ENCODE measurements at regions not wholly inside any gene's neighbourhood (a gene's known extent, or its start where the extent isn't known, plus 50 kb on each side); places are given as distances from the start of the nearest gene placed in this dataset.

- H3K27ac ChIP-seq (ENCODE audit: low read depth, low read length), result no peak overlapping the region
- no peak for TF ChIP-seq CTCF (conservative IDR thresholded peaks at IDR 0.05)
- H3K4me3 ChIP-seq (ENCODE audit: low read length), result no peak overlapping the region
- H3K27me3 Mint-ChIP-seq (ENCODE audit: insufficient read depth), result peaks cover 4% of the 10 kb centered on the region
- no peak overlapping the region for H3K9ac ChIP-seq (ENCODE audit: extremely low read depth, low read length, poor library complexity, severe bottlenecking)
- DNase-seq, result no peak
- no peaks in the 10 kb centered on the region for H3K9me3 ChIP-seq (ENCODE audit: control insufficient read depth, low read length)
- 89 to 100% methylated on average over 3 to 4 of the region's 5 CpGs for WGBS, 2 experiments (ENCODE audit: insufficient coverage in 1 of 2, insufficient read length in 1 of 2)
- no peak overlapping the region for H3K4me3 Mint-ChIP-seq
- no peaks in the 10 kb centered on the region for H3K4me1 Mint-ChIP-seq
- H3K36me3 Mint-ChIP-seq (ENCODE audit: low read depth), result no peaks in the 10 kb centered on the region
- H3K4me1 ChIP-seq (ENCODE audit: control insufficient read depth, insufficient read depth, low read length), result no peaks in the 10 kb centered on the region
- H3K27ac Mint-ChIP-seq, result no peak overlapping the region
- H3K9me3 Mint-ChIP-seq, result peaks cover 10% of the 10 kb centered on the region
- no peaks in the 10 kb centered on the region for H3K36me3 ChIP-seq (ENCODE audit: control insufficient read depth, insufficient read depth, low read length)
- H3K27me3 ChIP-seq (ENCODE audit: control insufficient read depth, insufficient read depth, low read length, poor library complexity, severe bottlenecking), result no peaks in the 10 kb centered on the region
These were observed 99.7 kb upstream of the AGBL1 start for GRCh38 chr15:85979929-85980328.

GRCh38 chr15:85980946-85981345 is 98.7 kb upstream of the AGBL1 start:
- H3K9me3 ChIP-seq (ENCODE audit: control insufficient read depth, low read length), result no peaks in the 10 kb centered on the region
- H3K36me3 ChIP-seq (ENCODE audit: control insufficient read depth, insufficient read depth, low read length), result no peaks in the 10 kb centered on the region
- Mint-ChIP-seq H3K36me3 (ENCODE audit: low read depth) (no peaks in the 10 kb centered on the region), H3K4me1 (no peaks in the 10 kb centered on the region), H3K4me3 (no peak overlapping the region), H3K27me3 (ENCODE audit: insufficient read depth) (peaks cover 4% of the 10 kb centered on the region), H3K27ac (no peak overlapping the region), H3K9me3 (peaks cover 8% of the 10 kb centered on the region)
- 67 to 93% methylated on average over 2 to 5 of the region's 5 CpGs for WGBS, 2 experiments (ENCODE audit: insufficient coverage in 1 of 2, insufficient read length in 1 of 2)
- H3K27me3 ChIP-seq (ENCODE audit: control insufficient read depth, insufficient read depth, low read length, poor library complexity, severe bottlenecking), result no peaks in the 10 kb centered on the region
- TF ChIP-seq CTCF (conservative IDR thresholded peaks at IDR 0.05), result no peak
- H3K4me1 ChIP-seq (ENCODE audit: control insufficient read depth, insufficient read depth, low read length), result no peaks in the 10 kb centered on the region
- no peak for DNase-seq
- no peak overlapping the region for H3K27ac ChIP-seq (ENCODE audit: low read depth, low read length)
- no peak overlapping the region for H3K9ac ChIP-seq (ENCODE audit: extremely low read depth, low read length, poor library complexity, severe bottlenecking)
- H3K4me3 ChIP-seq (ENCODE audit: low read length), result no peak overlapping the region

GRCh38 chr15:85984241-85984640 is 95.4 kb upstream of the AGBL1 start:
- Histone ChIP-seq H3K27me3 (ENCODE audit: control insufficient read depth, insufficient read depth, low read length, poor library complexity, severe bottlenecking) (no peaks in the 10 kb centered on the region), H3K27ac (ENCODE audit: low read depth, low read length) (no peak overlapping the region), H3K9me3 (ENCODE audit: control insufficient read depth, low read length) (no peaks in the 10 kb centered on the region), H3K36me3 (ENCODE audit: control insufficient read depth, insufficient read depth, low read length) (no peaks in the 10 kb centered on the region), H3K4me3 (ENCODE audit: low read length) (no peak overlapping the region), H3K4me1 (ENCODE audit: control insufficient read depth, insufficient read depth, low read length) (no peaks in the 10 kb centered on the region), H3K9ac (ENCODE audit: extremely low read depth, low read length, poor library complexity, severe bottlenecking) (no peak overlapping the region)
- H3K9me3 Mint-ChIP-seq, result peaks cover 4% of the 10 kb centered on the region
- peaks cover 4% of the 10 kb centered on the region for H3K27me3 Mint-ChIP-seq (ENCODE audit: insufficient read depth)
- TF ChIP-seq CTCF (conservative IDR thresholded peaks at IDR 0.05), result no peak
- WGBS, 2 experiments (ENCODE audit: insufficient coverage in 1 of 2, insufficient read length in 1 of 2), result 85 to 100% methylated on average over 2 to 4 of the region's 4 CpGs
- H3K4me1 Mint-ChIP-seq, result no peaks in the 10 kb centered on the region
- H3K4me3 Mint-ChIP-seq, result no peak overlapping the region
- H3K36me3 Mint-ChIP-seq (ENCODE audit: low read depth), result no peaks in the 10 kb centered on the region
- H3K27ac Mint-ChIP-seq, result no peak overlapping the region
- no peak for DNase-seq

Data from endodermal cell (in vitro differentiated cells).